Ishikawa (cell line): ENCODE measurements at regions not wholly inside any gene's neighbourhood (a gene's known extent, or its start where the extent isn't known, plus 50 kb on each side); places are given as distances from the start of the nearest gene placed in this dataset.

Source experiments
- CEBPB ChIP-seq: IDR thresholded peaks from 2 replicates; pipeline ENCODE4 v1.6.1; 2012
- CREB1 ChIP-seq: IDR thresholded peaks from 2 replicates; pipeline ENCODE4 v1.6.1; 2012; ENCODE audit warnings: low read depth
- EGR1 ChIP-seq: IDR thresholded peaks from 2 replicates; pipeline ENCODE4 v1.6.1; 2012
- EP300 ChIP-seq: IDR thresholded peaks from 2 replicates; pipeline ENCODE4 v1.6.1; 2012; ENCODE audit warnings: borderline replicate concordance
- FOXM1 ChIP-seq: IDR thresholded peaks from 2 replicates; pipeline ENCODE4 v1.6.1; 2012; ENCODE audit warnings: low read depth, borderline replicate concordance
- MAX ChIP-seq: IDR thresholded peaks from 2 replicates; pipeline ENCODE4 v1.6.1; 2012
- NFIC ChIP-seq: IDR thresholded peaks from 2 replicates; pipeline ENCODE4 v1.6.1; 2012
- RAD21 ChIP-seq: IDR thresholded peaks from 2 replicates; pipeline ENCODE4 v1.6.1; 2012; ENCODE audit warnings: low read depth
- REST ChIP-seq: IDR thresholded peaks from 2 replicates; pipeline ENCODE4 v1.6.1; 2012; ENCODE audit warnings: low read depth, mild to moderate bottlenecking
- TAF1 ChIP-seq: IDR thresholded peaks from 2 replicates; pipeline ENCODE4 v1.6.1; 2012; ENCODE audit warnings: low read depth, mild to moderate bottlenecking
- TCF12 ChIP-seq: IDR thresholded peaks from 2 replicates; pipeline ENCODE4 v1.6.1; 2012; ENCODE audit warnings: low read depth
- TEAD4 ChIP-seq: IDR thresholded peaks from 2 replicates; pipeline ENCODE4 v1.6.1; 2012
- USF1 ChIP-seq: IDR thresholded peaks from 2 replicates; pipeline ENCODE4 v1.6.1; 2012
- YY1 ChIP-seq: IDR thresholded peaks from 2 replicates; pipeline ENCODE4 v1.6.1; 2012; ENCODE audit warnings: low read depth
- ZBTB7A ChIP-seq: IDR thresholded peaks from 2 replicates; pipeline ENCODE4 v1.6.1; 2012; ENCODE audit warnings: low read depth

GRCh38 chr10:43901744-43902504 lies 253.2 kb upstream of the ZNF32 start:
- TF ChIP-seq USF1 (no peak), TCF12 (no peak), MAX (no peak), ZBTB7A (no peak), YY1 (no peak), RAD21 (no peak), NFIC (no peak), TAF1 (no peak), CREB1 (no peak), EP300 (no peak)

GRCh38 chr10:43901302-43901701 lies 252.6 kb upstream of the ZNF32 start:
- TF ChIP-seq MAX = no peak
- TF ChIP-seq TEAD4 = no peak
- no peak for TF ChIP-seq EP300
- TF ChIP-seq REST = no peak
- TF ChIP-seq CREB1 = no peak
- no peak for TF ChIP-seq NFIC
- no peak for TF ChIP-seq TAF1
- TF ChIP-seq FOXM1 = no peak

- TF ChIP-seq ZBTB7A = no peak
- TF ChIP-seq MAX = no peak
- no peak for TF ChIP-seq CEBPB
- TF ChIP-seq CREB1 = no peak
- TF ChIP-seq RAD21 = no peak
- TF ChIP-seq EGR1 = no peak
- no peak for TF ChIP-seq EP300
- no peak for TF ChIP-seq TEAD4
- no peak for TF ChIP-seq REST
- no peak for TF ChIP-seq USF1
Observed at GRCh38 chr10:43900571-43900970, 251.9 kb upstream of the ZNF32 start.

- no peak for TF ChIP-seq CREB1
- no peak for TF ChIP-seq REST
- no peak for TF ChIP-seq YY1
- TF ChIP-seq TCF12 = no peak
- no peak for TF ChIP-seq TEAD4
- TF ChIP-seq MAX = no peak
- TF ChIP-seq CEBPB = no peak
Observed at GRCh38 chr10:43899224-43899959, 250.7 kb upstream of the ZNF32 start.
